H9 (cell line): ENCODE measurements at regions not wholly inside any gene's neighbourhood (a gene's known extent, or its start where the extent isn't known, plus 50 kb on each side); places are given as distances from the start of the nearest gene placed in this dataset.

Source experiments
- DNase-seq: peaks from one replicate; pipeline ENCODE4 v3.0.0-alpha.2; 2017
- H2AFZ ChIP-seq: one replicate; pipeline ENCODE4 v1.6.1; 2013; ENCODE audit warnings: mild to moderate bottlenecking, low read length, control low read depth, moderate library complexity
- H2AK5ac ChIP-seq: 2 replicates; pipeline ENCODE4 v1.6.1; 2013; ENCODE audit warnings: low read length, control low read depth, mixed read lengths; ENCODE audit not compliant: insufficient read length
- H2BK120ac ChIP-seq: one replicate; pipeline ENCODE4 v1.6.1; 2013; ENCODE audit warnings: low read depth, mild to moderate bottlenecking, low read length, control low read depth, inconsistent platforms; ENCODE audit not compliant: poor library complexity, severe bottlenecking
- H2BK12ac ChIP-seq: 2 replicates; pipeline ENCODE4 v1.6.1; 2013; ENCODE audit warnings: low read length, control low read depth, mixed read lengths, low read depth; ENCODE audit not compliant: insufficient read length
- H2BK15ac ChIP-seq: 2 replicates; pipeline ENCODE4 v1.6.1; 2013; ENCODE audit warnings: low read depth, low read length, control low read depth
- H2BK20ac ChIP-seq: one replicate; pipeline ENCODE4 v1.6.1; 2013; ENCODE audit warnings: low read depth, mild to moderate bottlenecking, low read length, control low read depth, inconsistent platforms; ENCODE audit not compliant: poor library complexity, severe bottlenecking
- H2BK5ac ChIP-seq: 2 replicates; pipeline ENCODE4 v1.6.1; 2013; ENCODE audit warnings: low read length, control low read depth, mixed read lengths; ENCODE audit not compliant: insufficient read length
- H3K14ac ChIP-seq: 2 replicates; pipeline ENCODE4 v1.6.1; 2013; ENCODE audit warnings: low read length, control low read depth; ENCODE audit not compliant: insufficient read depth
- H3K18ac ChIP-seq: 2 replicates; pipeline ENCODE4 v1.6.1; 2013; ENCODE audit warnings: low read depth, mild to moderate bottlenecking, mixed read lengths, low read length, control low read depth; ENCODE audit not compliant: insufficient read length
- H3K23ac ChIP-seq: 2 replicates; pipeline ENCODE4 v1.6.1; 2013; ENCODE audit warnings: low read length, control low read depth, mixed read lengths, low read depth; ENCODE audit not compliant: insufficient read length
- H3K23me2 ChIP-seq: 2 replicates; pipeline ENCODE4 v1.6.1; 2013; ENCODE audit warnings: low read depth, mild to moderate bottlenecking, mixed read lengths, low read length, control low read depth; ENCODE audit not compliant: insufficient read length, poor library complexity, severe bottlenecking
- H3K27ac ChIP-seq: 2 replicates; pipeline ENCODE4 v1.5.1; 2013; ENCODE audit warnings: low read length, control low read depth, mixed read lengths, low read depth; ENCODE audit not compliant: insufficient read length
- H3K27me3 ChIP-seq: 2 replicates; pipeline ENCODE4 v1.6.1; 2013; ENCODE audit warnings: low read length, control low read depth, inconsistent platforms; ENCODE audit not compliant: insufficient read depth
- H3K4ac ChIP-seq: 2 replicates; pipeline ENCODE4 v1.6.1; 2013; ENCODE audit warnings: low read depth, mild to moderate bottlenecking, control low read depth, inconsistent platforms, low read length, moderate library complexity
- H3K4me1 ChIP-seq: 2 replicates; pipeline ENCODE4 v1.6.1; 2013; ENCODE audit warnings: low read length, control low read depth, inconsistent platforms; ENCODE audit not compliant: insufficient read depth
- H3K4me2 ChIP-seq: 2 replicates; pipeline ENCODE4 v1.6.1; 2013; ENCODE audit warnings: low read length, control low read depth, mixed read lengths; ENCODE audit not compliant: insufficient read length, insufficient read depth
- H3K56ac ChIP-seq: 2 replicates; pipeline ENCODE4 v1.6.1; 2013; ENCODE audit warnings: low read depth, mild to moderate bottlenecking, mixed read lengths, low read length, control low read depth; ENCODE audit not compliant: insufficient read length
- H3K79me1 ChIP-seq: 2 replicates; pipeline ENCODE4 v1.6.1; 2013; ENCODE audit warnings: low read depth, mild to moderate bottlenecking, moderate library complexity, low read length, control low read depth, inconsistent platforms; ENCODE audit not compliant: insufficient read depth, poor library complexity, severe bottlenecking
- H3K79me2 ChIP-seq: 2 replicates; pipeline ENCODE4 v1.6.1; 2013; ENCODE audit warnings: low read length, control low read depth, inconsistent platforms; ENCODE audit not compliant: insufficient read depth
- H3K9ac ChIP-seq: 2 replicates; pipeline ENCODE4 v1.6.1; 2013; ENCODE audit warnings: low read length, control low read depth, mixed read lengths; ENCODE audit not compliant: insufficient read length; ENCODE audit errors: extremely low read depth
- H3K9me3 ChIP-seq: one replicate; pipeline ENCODE4 v1.6.1; 2013; ENCODE audit warnings: low read depth, low read length, inconsistent platforms; ENCODE audit not compliant: control insufficient read depth
- H3T11ph ChIP-seq: one replicate; pipeline ENCODE4 v1.6.1; 2013; ENCODE audit warnings: mild to moderate bottlenecking, low read length, control low read depth, inconsistent platforms
- H4K20me1 ChIP-seq: one replicate; pipeline ENCODE4 v1.6.1; 2013; ENCODE audit not compliant: control insufficient read depth, insufficient read length, insufficient read depth
- H4K5ac ChIP-seq: 2 replicates; pipeline ENCODE4 v1.6.1; 2013; ENCODE audit warnings: low read depth, mild to moderate bottlenecking, mixed read lengths, low read length, control low read depth; ENCODE audit not compliant: insufficient read length
- H4K8ac ChIP-seq: replicated peaks from 2 replicates; pipeline ENCODE4 v1.6.1; 2013; ENCODE audit warnings: low read length, control low read depth, mixed read lengths, low read depth; ENCODE audit not compliant: insufficient read length
- H4K91ac ChIP-seq: 2 replicates; pipeline ENCODE4 v1.6.1; 2013; ENCODE audit warnings: low read depth, mild to moderate bottlenecking, moderate library complexity, mixed read lengths, low read length, control low read depth; ENCODE audit not compliant: insufficient read length
- H3K27ac Mint-ChIP-seq, 3 experiments: 2 replicates in 2 of 3; 3 replicates in 1 of 3; pipeline ENCODE4 v1.8.0; 2020 to 2021; ENCODE audit warnings: mixed read lengths in 3 of 3, mild to moderate bottlenecking in 1 of 3, moderate library complexity in 1 of 3
- H3K27me3 Mint-ChIP-seq: 2 replicates; pipeline ENCODE4 v1.8.0; 2021; ENCODE audit warnings: low read depth, mild to moderate bottlenecking, moderate library complexity, mixed read lengths
- H3K36me3 Mint-ChIP-seq, 3 experiments: 2 replicates in 2 of 3; 3 replicates in 1 of 3; pipeline ENCODE4 v1.8.0; 2020 to 2021; ENCODE audit warnings: low read depth in 3 of 3, mixed read lengths in 3 of 3; ENCODE audit not compliant: insufficient read depth in 1 of 3
- H3K4me1 Mint-ChIP-seq, 2 experiments: 2 replicates each; pipeline ENCODE4 v1.8.0; 2020; ENCODE audit warnings: mixed read lengths in 2 of 2
- H3K4me3 Mint-ChIP-seq, 2 experiments: 2 replicates in 1 of 2; 3 replicates in 1 of 2; pipeline ENCODE4 v1.8.0; 2020 to 2021; ENCODE audit warnings: mild to moderate bottlenecking in 2 of 2, mixed read lengths in 2 of 2, moderate library complexity in 1 of 2
- H3K9me3 Mint-ChIP-seq, 2 experiments: 2 replicates in 1 of 2; 3 replicates in 1 of 2; pipeline ENCODE4 v1.8.0; 2020; ENCODE audit warnings: mild to moderate bottlenecking in 2 of 2, mixed read lengths in 2 of 2, moderate library complexity in 1 of 2
- CTCF ChIP-seq: fragments of 200-600 bp; sonication (generic); conservative IDR thresholded peaks from 3 replicates; pipeline ENCODE4 v1.8.0; 2021; ENCODE audit warnings: antibody characterized with exemption, mild to moderate bottlenecking
- WGBS: extraction: QIAGEN DNeasy Blood & Tissue Kit; methylation state at CpG from one replicate; pipeline ENCODE4 v1.1.7; 2013; ENCODE audit warnings: missing lambda C conversion rate, low lambda C conversion rate, mixed read lengths; ENCODE audit not compliant: insufficient read length; ENCODE audit errors: extremely low coverage; 5-methylcytosine and 5-hydroxymethylcytosine counted together

GRCh38 chr4:171186700-171187099, 626.5 kb upstream of the GALNTL6 start:
- no peak overlapping the region for H4K5ac ChIP-seq
- peak; percentile 50; the same call in 2 of the 3 replicates for TF ChIP-seq CTCF
- H3K79me1 ChIP-seq: no peaks in the 10 kb centered on the region
- H3K9me3 Mint-ChIP-seq: no peaks in the 10 kb centered on the region
- no peaks in the 10 kb centered on the region for H4K20me1 ChIP-seq
- H2BK15ac ChIP-seq: no peak overlapping the region
- H3K14ac ChIP-seq: no peak overlapping the region
- H3T11ph ChIP-seq: no peak overlapping the region
- WGBS: no CpG with 5 or more reads among the region's 2 CpGs
- H2BK12ac ChIP-seq: no peak overlapping the region
- no peak overlapping the region for H3K23ac ChIP-seq
- H2AK5ac ChIP-seq: no peak overlapping the region
- H2BK5ac ChIP-seq: no peak overlapping the region
- no peaks in the 10 kb centered on the region for H3K4me1 Mint-ChIP-seq
- H3K79me2 ChIP-seq: no peaks in the 10 kb centered on the region
- H3K27ac ChIP-seq: no peak overlapping the region
- no peak overlapping the region for H2BK120ac ChIP-seq
- no peak overlapping the region for H4K8ac ChIP-seq
- no peaks in the 10 kb centered on the region for H3K9me3 ChIP-seq
- no peaks in the 10 kb centered on the region for H3K36me3 Mint-ChIP-seq
- no peaks in the 10 kb centered on the region for H3K27me3 ChIP-seq
- no peak overlapping the region for H3K4me2 ChIP-seq
- H4K91ac ChIP-seq: no peak overlapping the region
- H3K27ac Mint-ChIP-seq: no peak overlapping the region
- no peaks in the 10 kb centered on the region for H3K4me1 ChIP-seq
- H3K23me2 ChIP-seq: no peaks in the 10 kb centered on the region
- no peak overlapping the region for H2AFZ ChIP-seq
- no peaks in the 10 kb centered on the region for H3K27me3 Mint-ChIP-seq
- no peak overlapping the region for H3K4ac ChIP-seq
- H3K4me3 Mint-ChIP-seq: no peak overlapping the region; a peak in 1 of 5 replicates
- DNase-seq: no peak
- H2BK20ac ChIP-seq: no peak overlapping the region
- no peak overlapping the region for H3K56ac ChIP-seq
- no peak overlapping the region for H3K9ac ChIP-seq
- no peak overlapping the region for H3K18ac ChIP-seq
